Lower leg skin (tissue), 3 donors: ENCODE measurements at regions not wholly inside any gene's neighbourhood (a gene's known extent, or its start where the extent isn't known, plus 50 kb on each side); places are given as distances from the start of the nearest gene placed in this dataset.

Experiments used
- CTCF ChIP-seq, 3 donors: fragments of 450-650 bp; IDR thresholded peaks; one replicate each; pipeline ENCODE4 v1.5.1; 2016; ENCODE audit warnings: antibody characterized with exemption in 3 of 3, mild to moderate bottlenecking in 3 of 3, moderate library complexity in 2 of 3
- POLR2A ChIP-seq, 2 donors: fragments of 450-650 bp; IDR thresholded peaks; one replicate each; pipeline ENCODE4 v1.6.1; 2016 to 2017; ENCODE audit warnings: antibody characterized with exemption in 2 of 2, mild to moderate bottlenecking in 1 of 2, moderate library complexity in 1 of 2

- TF ChIP-seq CTCF (IDR thresholded peaks at IDR 0.05) (no peak), POLR2A (IDR thresholded peaks at IDR 0.05) (no peak)
Measured at GRCh38 chr4:130257271-130257670, 1161.3 kb downstream of the C4orf33 start.
